Endothelial cell of umbilical vein (primary cell): ENCODE measurements at regions not wholly inside any gene's neighbourhood (a gene's known extent, or its start where the extent isn't known, plus 50 kb on each side); places are given as distances from the start of the nearest gene placed in this dataset.

Experiments
- BruUV-seq: library from RNA; stranded (reverse); fragments of 400-500 nt; replicated peaks from 2 replicates; lab custom pipeline; 2021; lab: Mats Ljungman, UMichigan
- CTCF ChIA-PET: fragments of 300-600, 350-600 bp; sonication (Branson Sonifier 250); formaldehyde crosslinking; loops from one replicate; lab custom pipeline; 2021; ENCODE audit warnings: antibody characterized with exemption, inconsistent platforms; lab: Charles Lee
- POLR2A ChIA-PET: fragments of 300-600, 350-600 bp; sonication (Branson Sonifier 250); formaldehyde crosslinking; loops from one replicate; lab custom pipeline; 2021; ENCODE audit warnings: antibody characterized with exemption, inconsistent platforms; lab: Charles Lee
- DNase-seq: peaks from one replicate; pipeline ENCODE4 v3.0.0-alpha.2; 2011; ENCODE audit warnings: low read depth, low spot score
- FAIRE-seq: peaks from 2 replicates; lab custom pipeline; 2011; peaks lifted over from hg19 to GRCh38; lab: Jason Lieb, UNC
- H2AFZ ChIP-seq: 2 replicates; pipeline ENCODE4 v1.6.0; 2012; ENCODE audit warnings: low read depth, low read length, control low read depth, inconsistent platforms
- H3K27ac ChIP-seq: 2 replicates; pipeline ENCODE4 v1.5.1; 2011; ENCODE audit warnings: low read depth, mild to moderate bottlenecking, control low read depth, low read length, moderate library complexity; ENCODE audit not compliant: insufficient read depth
- H3K27me3 ChIP-seq, 2 experiments: 2 replicates each; pipeline versions ENCODE4 v1.6.0 to v1.6.1; 2011; ENCODE audit warnings: low read length in 2 of 2, mixed read lengths in 1 of 2; ENCODE audit not compliant: control insufficient read depth in 2 of 2, insufficient read depth in 2 of 2
- H3K36me3 ChIP-seq, 2 experiments: 2 replicates in 1 of 2; 3 replicates in 1 of 2; pipeline ENCODE4 v1.5.1; 2011; ENCODE audit warnings: low read length in 2 of 2, mild to moderate bottlenecking in 1 of 2, moderate library complexity in 1 of 2; ENCODE audit not compliant: control insufficient read depth in 2 of 2, insufficient read depth in 2 of 2; ENCODE audit errors: extremely low read depth in 1 of 2
- H3K4me1 ChIP-seq: 3 replicates; pipeline ENCODE4 v1.5.1; 2011; ENCODE audit warnings: mild to moderate bottlenecking, low read length; ENCODE audit not compliant: control insufficient read depth, insufficient read depth; ENCODE audit errors: extremely low read depth
- H3K4me2 ChIP-seq: 2 replicates; pipeline ENCODE4 v1.6.1; 2011; ENCODE audit warnings: low read length, control low read depth, mixed read lengths; ENCODE audit not compliant: insufficient read depth
- H3K4me3 ChIP-seq, 3 experiments: fragments of 200-600 bp in 1 of 3; sonication (generic), shearing (Covaris generic) in 1 of 3; replicated peaks in 1 of 3; 2 replicates each; pipeline ENCODE4 v1.5.1; 2011 to 2016; ENCODE audit warnings: control low read depth in 3 of 3, low read length in 3 of 3, mild to moderate bottlenecking in 2 of 3, inconsistent platforms in 1 of 3, low read depth in 1 of 3, moderate library complexity in 1 of 3; ENCODE audit not compliant: insufficient read depth in 1 of 3
- H3K79me2 ChIP-seq: 2 replicates; pipeline ENCODE4 v1.6.0; 2012; ENCODE audit warnings: low read length, inconsistent platforms; ENCODE audit not compliant: control insufficient read depth, insufficient read depth
- H3K9ac ChIP-seq: replicated peaks from 2 replicates; pipeline ENCODE3; 2011; ENCODE audit warnings: low read length, control low read depth; ENCODE audit not compliant: insufficient read depth; ENCODE audit errors: extremely low read depth
- H3K9me1 ChIP-seq: replicated peaks from 3 replicates; pipeline ENCODE4 v1.6.0; 2011; ENCODE audit warnings: mild to moderate bottlenecking, low read length; ENCODE audit not compliant: control insufficient read depth, insufficient read depth; ENCODE audit errors: extremely low read depth
- H3K9me3 ChIP-seq: replicated peaks from 2 replicates; pipeline ENCODE4 v1.5.1; 2012; ENCODE audit warnings: low read length, inconsistent platforms; ENCODE audit not compliant: control insufficient read depth, insufficient read depth
- H4K20me1 ChIP-seq: replicated peaks from 2 replicates; pipeline ENCODE3; 2011; ENCODE audit warnings: mild to moderate bottlenecking, low read length; ENCODE audit not compliant: control insufficient read depth, insufficient read depth; ENCODE audit errors: extremely low read depth
- CTCF ChIP-seq, 2 donors: IDR thresholded peaks; 1 replicate in 1 of 2; 2 replicates in 1 of 2; pipeline ENCODE4 v1.5.1; 2011; ENCODE audit warnings: low read length in 2 of 2, mild to moderate bottlenecking in 2 of 2, moderate library complexity in 2 of 2, control low read depth in 1 of 2, inconsistent platforms in 1 of 2, low read depth in 1 of 2; ENCODE audit not compliant: insufficient read depth in 1 of 2; ENCODE audit errors: extremely low read depth in 1 of 2
- EZH2 ChIP-seq: IDR thresholded peaks from 2 replicates; pipeline ENCODE4 v1.6.1; 2012; ENCODE audit warnings: borderline replicate concordance, low read depth, mild to moderate bottlenecking, moderate library complexity, low read length, inconsistent platforms; ENCODE audit not compliant: severe bottlenecking
- FOS ChIP-seq: IDR thresholded peaks from 2 replicates; pipeline ENCODE4 v1.6.1; 2011; ENCODE audit warnings: mild to moderate bottlenecking, low read length, moderate library complexity, borderline replicate concordance; ENCODE audit not compliant: insufficient read depth
- GATA2 ChIP-seq: IDR thresholded peaks from 2 replicates; pipeline ENCODE4 v1.7.0; 2011; ENCODE audit warnings: low read depth, mild to moderate bottlenecking, moderate library complexity, mixed read lengths, low read length; ENCODE audit not compliant: insufficient read length, insufficient read depth
- JUN ChIP-seq: IDR thresholded peaks from 2 replicates; pipeline ENCODE4 v1.6.1; 2011; ENCODE audit warnings: borderline replicate concordance, low read depth; ENCODE audit not compliant: insufficient read length, insufficient read depth
- MYC ChIP-seq: IDR thresholded peaks from one replicate; pipeline ENCODE4 v1.6.1; 2011; ENCODE audit warnings: mild to moderate bottlenecking, low read depth, low read length
- POLR2A ChIP-seq: IDR thresholded peaks from 2 replicates; pipeline ENCODE4 v1.6.1; 2012; ENCODE audit warnings: low read depth, mild to moderate bottlenecking, control low read depth, low read length
- POLR2AphosphoS5 ChIP-seq: IDR thresholded peaks from 2 replicates; pipeline ENCODE4 v1.6.1; 2012; ENCODE audit warnings: low read depth, mild to moderate bottlenecking, control low read depth, low read length, moderate library complexity; ENCODE audit not compliant: insufficient read depth
- dilution Hi-C: fragments of 300-500 bp; cut with MboI; formaldehyde crosslinking; loops from one replicate; pipeline ENCODE4 v1.15.0; 2019; ENCODE audit warnings: low sequenced_read_pairs; ENCODE audit not compliant: extremely low pct_ligation_motif_present
- intact Hi-C: fragments of 100-400 bp; cut with micrococcal nuclease; formaldehyde crosslinking; loops from one replicate; pipeline ENCODE4 v1.10.0; 2022
- TF ChIP-seq, protein P1 (sequence below): IDR thresholded peaks from 2 replicates; pipeline ENCODE4 v1.6.1; 2011; ENCODE audit not compliant: insufficient read depth, insufficient read length

- no peak overlapping the region for H3K27ac ChIP-seq
- H3K4me1 ChIP-seq: no peaks in the 10 kb centered on the region
- ChIA-PET CTCF (no interaction called here), POLR2A (no interaction called here)
- no peaks in the 10 kb centered on the region for H3K27me3 ChIP-seq
- no peak for DNase-seq
- H3K36me3 ChIP-seq: no peaks in the 10 kb centered on the region
- TF ChIP-seq GATA2 (no peak), CTCF (IDR thresholded peaks at IDR 0.05; ENCODE audit: extremely low read depth in 1 of 2, insufficient read depth in 1 of 2, low read depth in 1 of 2, low read length in 2 of 2) (no peak), POLR2A (no peak), FOS (no peak), MYC (no peak), JUN (no peak), POLR2AphosphoS5 (no peak), EZH2 (no peak)
- TF ChIP-seq, protein P1, sequence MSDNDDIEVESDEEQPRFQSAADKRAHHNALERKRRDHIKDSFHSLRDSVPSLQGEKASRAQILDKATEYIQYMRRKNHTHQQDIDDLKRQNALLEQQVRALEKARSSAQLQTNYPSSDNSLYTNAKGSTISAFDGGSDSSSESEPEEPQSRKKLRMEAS: no peak
- dilution Hi-C loops: no loop called here
- H3K79me2 ChIP-seq: no peaks in the 10 kb centered on the region
- intact Hi-C loops: no loop called here
- no TSS peak for BruUV-seq
- no peaks in the 10 kb centered on the region for H4K20me1 ChIP-seq
- FAIRE-seq: no peak
- no peak overlapping the region for H3K4me3 ChIP-seq
- no peaks in the 10 kb centered on the region for H3K9me1 ChIP-seq
- H3K4me2 ChIP-seq: no peak overlapping the region
- H3K9me3 ChIP-seq: no peaks in the 10 kb centered on the region
- H2AFZ ChIP-seq: no peak overlapping the region
- H3K9ac ChIP-seq: no peak overlapping the region
Measured at GRCh38 chr11:23429569-23429968, 569.3 kb upstream of the CCDC179 start.
